ENCODE measurements at regions not wholly inside any gene's neighbourhood (a gene's known extent, or its start where the extent isn't known, plus 50 kb on each side); places are given as distances from the start of the nearest gene placed in this dataset.
"Not testable (repeated sequence)": the region's sequence is repeated elsewhere in the genome, so short reads cannot be mapped to it uniquely, and the experiment has no call there.

DNA sequence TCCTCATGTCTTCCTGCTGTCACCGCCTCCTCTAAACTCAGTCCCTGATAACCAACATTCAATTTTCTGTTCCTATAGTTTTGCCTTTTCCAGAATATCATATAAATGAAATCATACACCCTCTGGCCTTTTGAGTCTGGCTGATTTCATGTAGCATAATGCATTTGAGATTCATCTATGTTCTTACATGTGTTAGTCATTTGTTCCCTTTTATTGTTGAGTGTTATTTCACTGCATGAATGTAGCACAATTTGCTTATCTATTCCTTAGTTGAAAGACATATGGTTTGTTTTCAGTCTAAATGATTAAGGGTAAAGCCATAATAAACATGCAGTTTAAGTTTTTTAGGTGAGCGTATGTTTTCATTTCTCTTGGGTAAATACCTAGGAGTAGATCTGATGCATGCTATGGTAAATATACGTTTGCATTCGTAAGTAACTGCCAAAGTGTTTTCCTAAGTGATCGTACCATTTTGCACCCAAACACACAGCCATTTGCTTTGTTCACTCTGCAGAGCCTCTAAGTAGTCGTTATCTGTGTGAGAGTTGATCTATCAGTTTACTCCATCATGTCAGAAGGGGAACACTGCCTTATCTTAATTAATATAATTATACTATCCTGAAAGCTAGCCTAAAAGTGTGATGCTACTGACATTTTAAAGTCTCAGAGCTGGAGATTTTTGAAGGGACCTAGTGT lies 460.8 kb downstream of the DMAC1 start:
- no peak for DNase-seq

- no peak for DNase-seq
Observed at GRCh38 chr9:7336356-7337065, 463.1 kb downstream of the DMAC1 start.

DNA sequence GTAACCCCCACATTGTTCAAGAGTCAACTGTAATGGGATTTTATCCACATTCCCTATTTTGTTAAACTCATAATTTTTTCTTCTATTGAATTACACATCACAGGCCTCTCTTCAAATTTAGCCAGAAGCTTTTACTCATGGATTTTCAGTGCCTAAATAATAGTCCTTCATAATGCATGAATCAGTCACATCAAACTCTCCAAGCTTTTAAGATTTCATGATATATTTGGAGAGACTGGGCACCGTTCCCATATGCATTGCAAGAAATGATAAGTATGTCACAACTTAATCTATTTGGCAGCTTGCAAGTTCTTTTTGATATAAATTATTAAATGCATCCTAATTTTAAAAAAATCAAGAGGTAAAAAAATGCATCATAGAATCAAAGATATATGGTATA lies 465.9 kb downstream of the DMAC1 start:
- DNase-seq = no peak

DNA sequence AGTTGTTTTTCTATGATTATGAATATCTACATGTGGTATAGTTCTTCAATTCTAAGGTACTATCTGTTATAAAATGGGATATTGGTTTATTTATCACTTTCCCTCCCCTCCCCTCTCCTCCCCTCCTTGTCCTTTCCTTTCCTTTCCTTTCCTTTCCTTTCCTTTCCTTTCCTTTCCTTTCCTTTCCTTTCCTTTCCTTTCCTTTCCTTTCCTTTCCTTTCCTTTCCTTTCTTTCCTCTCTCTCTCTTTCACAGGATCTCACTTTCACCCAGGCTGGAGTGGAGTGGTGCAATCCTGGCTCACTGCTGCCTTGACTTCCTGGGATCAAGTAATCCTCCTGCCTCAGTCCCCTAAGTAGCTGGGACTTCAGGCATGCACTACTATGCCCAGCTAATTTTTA lies 466.8 kb downstream of the DMAC1 start:
- no peak for DNase-seq

- DNase-seq = no peak
Observed at GRCh38 chr9:7328453-7328852, 471.1 kb downstream of the DMAC1 start.

- no peak for DNase-seq
Observed at GRCh38 chr9:7325995-7326394, 473.6 kb downstream of the DMAC1 start.

GRCh38 chr9:7324152-7324598 lies 475.4 kb downstream of the DMAC1 start:
- no peak for DNase-seq

GRCh38 chr9:7320841-7321240 lies 478.7 kb downstream of the DMAC1 start:
- no peak for DNase-seq

- DNase-seq = no peak
Observed at GRCh38 chr9:7320139-7320538, 479.4 kb downstream of the DMAC1 start.

- DNase-seq = no peak
Observed at GRCh38 chr9:7318920-7319319, 480.7 kb downstream of the DMAC1 start.

DNA sequence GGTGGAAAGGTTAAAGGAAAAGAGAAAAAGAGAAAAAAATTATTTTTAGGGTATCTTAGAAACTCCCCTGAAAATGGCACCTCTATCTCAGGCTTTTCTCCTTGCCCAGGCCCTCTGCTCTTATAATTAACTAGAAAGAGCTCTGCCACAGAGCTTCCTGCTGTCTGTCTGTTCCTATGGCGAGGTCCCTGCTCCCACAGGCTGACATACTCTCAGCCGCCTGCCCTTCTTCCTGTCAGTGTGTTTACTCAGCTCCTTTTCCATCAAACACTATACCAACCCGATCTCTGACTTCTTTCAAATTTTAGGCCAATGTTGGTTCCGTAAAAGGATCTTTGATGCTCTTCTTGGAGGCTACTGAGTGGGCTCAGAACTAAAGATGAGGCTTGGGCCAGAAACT lies 482.6 kb downstream of the DMAC1 start:
- DNase-seq = no peak

DNA sequence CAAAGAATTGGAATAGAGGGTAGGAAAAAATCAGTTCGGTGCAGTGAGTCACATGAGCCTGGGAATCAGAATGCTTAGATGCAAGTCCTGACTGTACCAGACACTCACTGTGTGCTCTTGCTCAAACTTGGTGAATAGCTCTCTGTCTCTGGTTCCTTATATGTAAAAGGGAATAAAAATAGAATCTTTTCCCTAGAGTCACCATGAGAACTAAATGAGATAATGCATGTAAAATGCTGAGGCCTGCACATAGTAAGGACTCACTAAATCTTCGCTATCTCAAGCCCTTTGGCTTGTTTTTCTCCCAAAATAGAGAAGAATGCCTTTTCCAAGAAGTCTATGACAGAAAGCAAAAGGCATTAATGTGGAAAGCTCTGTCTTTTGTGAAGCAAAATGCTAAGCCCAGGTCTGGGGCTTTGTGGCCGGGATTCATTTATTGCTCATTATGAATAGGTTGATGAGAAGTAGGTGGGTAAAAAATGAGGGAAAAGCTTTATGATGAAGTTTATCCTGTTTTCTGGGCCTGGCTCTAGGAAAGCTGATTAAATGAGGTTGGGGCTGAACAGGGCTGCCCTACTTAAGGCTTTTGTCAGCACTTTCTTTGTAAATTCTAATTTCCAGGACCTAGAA lies 483.3 kb downstream of the DMAC1 start:
- DNase-seq = no peak

- no peak for DNase-seq
Observed at GRCh38 chr9:7315746-7316145, 483.8 kb downstream of the DMAC1 start.

GRCh38 chr9:7315116-7315515 lies 484.5 kb downstream of the DMAC1 start:
- DNase-seq = no peak

DNA sequence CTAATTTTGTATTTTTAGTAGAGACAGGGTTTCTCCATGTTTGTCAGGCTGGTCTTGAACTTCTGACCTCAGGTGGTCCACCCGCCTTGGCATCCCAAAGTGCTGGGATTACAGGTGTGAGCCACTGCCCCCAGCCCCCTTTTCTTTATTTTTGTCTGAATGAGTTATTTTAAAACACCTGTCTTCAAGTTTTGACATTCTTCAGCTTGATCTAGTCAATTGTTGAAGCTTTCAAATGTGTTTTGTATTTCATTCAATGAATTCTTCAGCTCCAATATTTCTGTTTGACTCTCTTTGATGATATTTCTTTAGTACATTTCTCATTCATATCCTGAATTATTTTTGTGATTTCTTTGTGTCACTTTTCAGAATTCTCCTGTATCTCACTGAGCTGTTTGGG lies 486.2 kb downstream of the DMAC1 start:
- no peak for DNase-seq

GRCh38 chr9:7309051-7309450 lies 490.5 kb downstream of the DMAC1 start:
- DNase-seq = not testable (repeated sequence)

DNA sequence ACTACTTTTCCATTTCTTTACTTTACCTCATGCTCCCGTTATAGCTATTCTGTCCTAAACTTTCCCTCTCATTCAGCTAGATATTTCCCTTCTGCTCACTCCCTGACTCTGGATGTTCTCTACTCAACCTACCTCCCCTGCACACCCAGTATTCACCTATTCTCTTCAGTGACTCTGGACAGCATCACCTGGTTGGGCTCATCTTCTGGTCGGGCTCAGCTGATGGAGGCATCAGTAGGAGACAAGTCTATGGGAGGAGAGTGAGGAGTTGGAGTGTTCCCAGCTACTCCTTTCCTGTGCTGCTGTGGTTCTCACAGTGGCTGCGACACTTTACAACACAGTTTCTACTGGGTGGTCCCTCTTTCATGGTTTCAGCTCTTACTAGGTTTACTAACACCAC lies 493.9 kb downstream of the DMAC1 start:
- DNase-seq = no peak

DNA sequence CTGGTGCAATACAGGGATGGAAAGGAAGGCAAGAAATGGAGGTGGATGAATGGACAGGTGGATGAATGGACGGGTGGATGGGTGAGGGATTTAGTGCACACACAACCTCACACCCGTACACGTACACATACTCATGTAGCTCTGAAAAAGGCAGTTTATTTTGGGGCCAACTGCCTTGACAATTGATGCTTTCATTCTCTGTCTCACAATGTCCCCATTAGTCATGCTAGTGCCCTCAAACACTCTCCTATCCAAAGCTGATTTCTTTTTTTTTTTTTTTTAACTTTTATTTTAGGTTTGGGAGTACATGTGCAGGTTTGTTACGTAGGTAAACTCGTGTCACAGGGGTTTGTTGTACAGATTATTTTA lies 495.0 kb downstream of the DMAC1 start:
- no peak for DNase-seq

DNA sequence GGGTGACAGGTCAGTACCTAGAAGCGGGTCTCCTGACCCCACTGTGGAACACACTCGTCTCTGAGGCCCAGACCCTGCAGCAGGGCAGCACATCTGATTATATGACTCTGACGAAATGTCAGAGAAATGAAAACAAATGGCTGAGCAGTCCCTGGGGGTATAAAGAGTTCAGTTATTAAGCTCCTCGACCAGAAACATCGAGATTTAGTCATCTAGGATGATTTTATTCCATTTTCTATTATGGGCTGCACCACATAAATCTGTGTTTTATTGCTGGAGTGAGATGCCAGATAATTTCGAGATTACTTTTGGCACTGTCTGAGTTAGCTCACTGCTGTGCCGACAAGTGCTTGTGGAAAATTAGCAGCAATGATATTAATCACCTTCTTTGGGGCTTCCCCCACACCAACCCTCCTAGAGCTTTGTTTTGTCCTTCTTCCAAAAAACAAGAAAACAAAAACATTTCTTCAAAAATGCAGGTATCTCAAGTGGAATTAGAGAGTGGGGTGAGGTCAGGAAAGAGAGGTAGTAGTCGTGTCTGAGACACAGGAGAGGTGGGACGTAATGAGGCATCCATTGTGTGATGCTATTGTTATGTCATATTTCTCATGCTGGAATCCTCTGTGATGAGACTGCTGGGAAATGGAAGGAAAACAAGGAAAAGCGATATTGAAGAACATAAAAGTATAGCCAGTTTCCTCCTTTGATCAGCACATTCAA lies 495.5 kb downstream of the DMAC1 start:
- no peak for DNase-seq

DNA sequence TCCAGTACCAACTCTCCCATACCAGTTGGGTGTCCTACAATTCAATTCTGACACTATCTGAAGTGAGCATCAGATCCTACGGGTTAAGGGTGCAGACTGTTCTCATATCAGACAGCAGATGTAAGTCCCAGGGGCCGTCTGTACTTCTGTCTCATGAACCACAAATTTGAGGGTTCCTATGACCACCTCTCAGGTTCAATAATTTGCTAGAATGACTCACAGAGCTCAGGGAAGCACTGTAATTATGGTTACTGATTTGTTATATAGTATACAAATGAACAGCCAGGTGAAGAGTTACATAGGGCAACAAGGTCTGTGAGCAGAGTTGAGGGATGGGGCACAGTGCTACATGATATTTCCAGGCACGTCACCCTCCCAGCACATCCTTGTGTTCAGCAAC lies 499.1 kb downstream of the DMAC1 start:
- no peak for DNase-seq

- DNase-seq = no peak
Observed at GRCh38 chr9:7298123-7298522, 501.5 kb downstream of the DMAC1 start.

GRCh38 chr9:7297521-7297920 lies 502.1 kb downstream of the DMAC1 start:
- no peak for DNase-seq

GRCh38 chr9:7293091-7293490 lies 506.5 kb downstream of the DMAC1 start:
- DNase-seq = no peak

DNA sequence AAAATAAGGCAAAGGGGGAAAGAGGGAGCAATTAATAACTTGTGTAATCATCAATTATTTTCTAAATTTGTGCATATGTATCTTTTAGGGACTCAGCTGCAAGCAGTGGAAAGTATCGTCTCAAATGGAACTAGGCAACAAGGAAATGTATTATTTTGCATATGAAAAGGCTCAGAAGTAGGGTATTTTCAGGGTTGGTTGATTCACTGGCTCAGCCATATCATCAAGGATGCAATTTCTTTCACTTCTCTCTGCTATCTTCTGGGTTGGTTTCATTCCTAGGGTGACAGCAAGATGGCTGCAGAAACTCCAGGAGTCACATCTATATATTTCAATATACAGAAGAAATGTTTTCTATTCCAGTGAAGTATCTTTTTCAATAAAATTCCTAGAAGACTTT lies 509.8 kb downstream of the DMAC1 start:
- no peak for DNase-seq

Measured in NCI-H1436 treated with DMSO at 0.1 percent for 48 hours (cell line).